T-helper 1 cell (primary cell): ENCODE measurements at regions not wholly inside any gene's neighbourhood (a gene's known extent, or its start where the extent isn't known, plus 50 kb on each side); places are given as distances from the start of the nearest gene placed in this dataset.
"Not testable (repeated sequence)": the region's sequence is repeated elsewhere in the genome, so short reads cannot be mapped to it uniquely, and the experiment has no call there.

Source experiments
- DNase-seq, 5 donors: peaks; one replicate each; pipeline ENCODE4 v3.0.0-alpha.2; 2012 to 2020

- DNase-seq = not testable (repeated sequence)
These were observed 83.0 kb downstream of the POTEC start for GRCh38 chr18:14460364-14460763.

GRCh38 chr18:14459826-14460225, 83.6 kb downstream of the POTEC start:
- not testable (repeated sequence) for DNase-seq

DNA sequence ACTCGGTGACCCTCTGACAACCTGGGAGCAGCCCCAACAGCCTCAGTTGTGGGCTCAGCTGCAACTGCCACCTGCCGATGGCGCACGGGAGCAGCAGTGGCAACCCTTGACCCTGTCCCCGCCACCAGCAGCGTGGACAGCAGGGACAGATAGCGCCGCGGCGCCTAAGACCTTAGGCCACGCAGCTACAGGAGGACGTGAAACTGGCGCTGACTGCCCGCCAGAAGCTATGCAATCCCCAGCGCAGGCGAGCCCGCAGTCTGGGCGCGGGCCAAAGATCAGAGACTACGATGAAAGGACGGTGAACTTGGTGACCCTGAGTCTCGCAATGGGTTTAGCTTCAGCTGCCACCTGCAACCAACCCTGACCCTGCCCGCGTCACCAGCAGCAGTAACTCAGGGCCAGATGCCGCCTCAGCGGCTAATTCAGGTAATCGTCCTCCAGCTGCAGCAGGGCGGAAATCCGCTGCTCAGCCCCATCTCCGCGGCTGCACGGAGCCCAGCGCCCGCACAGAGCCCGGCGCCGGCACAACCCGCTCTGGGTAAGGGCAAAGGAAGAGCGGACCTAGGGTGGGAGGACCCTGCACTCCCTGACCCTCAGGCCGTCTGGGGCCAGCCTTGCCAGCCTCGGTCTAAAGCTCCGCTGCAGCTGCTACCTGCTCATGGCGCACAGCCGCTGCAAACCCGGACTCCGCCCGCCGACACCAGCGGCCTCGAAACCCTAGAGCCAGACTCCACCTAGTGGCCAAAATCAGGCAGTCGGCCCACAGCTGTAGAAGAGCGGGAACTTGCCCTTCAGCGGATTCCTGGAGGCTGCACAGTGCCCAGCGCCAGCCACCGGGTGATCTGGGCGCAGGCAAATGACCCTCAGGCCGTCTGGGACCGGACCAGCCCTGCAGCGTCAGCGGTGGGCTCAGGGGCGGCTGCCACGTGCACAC, 85.1 kb downstream of the POTEC start:
- peak in 3 of 5 donors; percentile 40 to 58 (median 48) for DNase-seq

- peak in 2 of 5 donors; percentile 15 to 19 for DNase-seq
These were observed 92.8 kb downstream of the POTEC start for GRCh38 chr18:14450637-14451009.

- not testable (repeated sequence) for DNase-seq
These were observed 93.3 kb downstream of the POTEC start for GRCh38 chr18:14449995-14450636.

- DNase-seq = not testable (repeated sequence)
These were observed 94.3 kb downstream of the POTEC start for GRCh38 chr18:14449062-14449461.

DNA sequence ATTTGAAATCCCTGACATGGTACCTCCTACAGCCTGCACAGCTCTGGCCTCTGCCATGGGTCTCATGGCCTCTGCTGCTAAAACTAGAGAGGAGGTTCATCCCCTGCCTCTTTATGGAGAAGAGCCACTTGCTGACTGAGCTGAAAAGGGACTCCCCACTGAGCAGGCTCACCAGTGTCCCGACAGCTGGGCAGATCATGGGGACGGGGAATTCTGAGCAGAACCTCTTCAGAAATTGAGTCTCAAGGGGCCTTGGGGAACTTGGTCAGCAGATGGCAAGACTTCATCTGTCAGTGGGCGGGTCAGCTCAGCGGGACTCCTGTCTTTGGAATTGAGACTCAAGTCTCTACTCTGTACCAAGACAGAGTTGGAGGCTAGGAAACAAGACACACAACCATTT, 95.7 kb downstream of the POTEC start:
- DNase-seq = not testable (repeated sequence)

GRCh38 chr18:14435460-14435859, 107.9 kb downstream of the POTEC start:
- DNase-seq = not testable (repeated sequence)

GRCh38 chr18:14432371-14432770, 111.0 kb downstream of the POTEC start:
- not testable (repeated sequence) for DNase-seq

GRCh38 chr18:14431031-14431521, 112.3 kb downstream of the POTEC start:
- peak; percentile 21 to 64 (median 38) for DNase-seq

DNA sequence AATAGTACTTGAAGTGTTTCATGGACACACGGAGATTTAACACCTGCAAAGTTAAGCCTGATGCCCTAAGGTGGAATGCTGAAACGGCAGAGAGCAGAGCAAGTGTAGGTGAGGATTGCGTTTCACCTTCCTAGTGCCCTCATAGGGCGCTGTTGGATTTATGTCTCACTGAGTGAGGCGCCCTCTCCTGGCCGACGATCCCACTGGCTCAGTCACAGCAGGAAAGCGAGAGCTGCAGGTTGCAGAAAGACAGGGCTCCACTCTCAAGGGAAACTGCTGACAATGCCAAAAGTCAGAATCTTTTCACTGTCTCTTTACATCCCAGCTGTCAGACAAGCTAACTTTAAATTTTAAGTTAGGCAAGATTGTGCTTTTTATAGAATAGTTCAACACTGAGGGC, 127.6 kb downstream of the POTEC start:
- DNase-seq = peak in 2 of 5 donors; percentile 7 to 10

- DNase-seq = not testable (repeated sequence)
These were observed 128.0 kb downstream of the POTEC start for GRCh38 chr18:14415399-14415798.

- DNase-seq = not testable (repeated sequence)
These were observed 147.9 kb downstream of the POTEC start for GRCh38 chr18:14395533-14395932.

DNA sequence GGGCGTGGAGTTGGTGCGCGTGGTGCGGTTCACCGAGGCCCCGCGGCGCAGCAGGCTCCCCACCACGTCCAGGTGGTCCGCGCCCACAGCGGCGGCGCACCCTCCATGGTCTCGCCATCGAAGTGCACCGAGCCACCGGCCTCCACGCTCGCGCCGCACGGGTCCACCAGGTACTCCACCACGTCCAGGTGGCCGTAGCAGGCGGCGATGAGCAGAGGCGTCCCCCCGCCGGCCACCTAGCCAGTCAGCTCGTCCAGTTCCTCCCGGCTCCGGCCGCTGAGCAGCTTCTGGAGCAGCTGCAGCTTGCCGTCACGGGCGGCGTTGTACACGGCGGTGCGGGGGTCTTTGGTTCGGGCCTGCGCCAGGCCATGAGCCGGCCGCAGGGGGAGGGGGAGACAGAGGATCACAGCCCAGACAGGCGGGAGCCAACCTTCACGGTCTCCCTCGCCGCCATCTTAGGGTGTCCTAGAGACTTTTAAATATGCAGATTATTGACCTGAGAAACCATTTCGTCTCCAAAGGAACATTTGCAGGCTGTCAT, 149.8 kb downstream of the POTEC start:
- DNase-seq = not testable (repeated sequence)

GRCh38 chr18:14392604-14393003, 150.8 kb downstream of the POTEC start:
- not testable (repeated sequence) for DNase-seq

DNA sequence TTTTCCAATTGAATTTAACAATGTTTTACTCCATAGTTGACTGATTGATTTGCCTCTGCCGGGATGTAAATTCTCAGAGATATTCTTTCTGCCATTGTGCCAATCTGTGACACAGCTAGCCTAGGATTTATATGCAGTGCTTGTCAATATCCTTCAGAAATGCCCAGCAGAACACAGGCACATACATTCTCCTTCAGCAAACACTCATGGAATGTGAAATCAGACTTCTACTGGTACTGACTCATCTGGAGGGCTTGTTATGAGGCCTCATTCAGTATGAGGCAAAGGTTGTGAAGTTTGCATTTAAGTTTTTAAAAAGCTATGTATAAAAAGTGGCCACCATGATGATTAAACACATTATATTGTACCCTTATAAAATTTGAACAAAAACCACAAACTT, 158.4 kb downstream of the POTEC start:
- DNase-seq = not testable (repeated sequence)

DNA sequence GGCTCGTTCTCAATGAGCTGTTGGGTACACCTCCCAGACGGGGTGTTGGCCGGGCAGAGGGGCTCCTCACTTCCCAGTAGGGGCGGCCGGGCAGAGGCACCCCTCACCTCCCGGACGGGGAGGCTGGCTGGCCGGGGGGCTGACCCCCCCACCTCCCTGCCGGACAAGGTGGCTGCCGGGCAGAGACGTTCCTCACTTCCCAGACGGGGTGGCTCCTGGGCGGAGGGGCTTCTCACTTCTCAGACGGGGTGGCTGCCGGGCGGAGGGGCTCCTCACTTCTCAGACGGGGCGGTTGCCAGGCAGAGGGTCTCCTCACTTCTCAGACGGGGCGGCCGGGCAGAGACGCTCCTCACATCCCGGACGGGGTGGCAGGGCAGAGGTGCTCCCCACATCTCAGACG, 160.7 kb downstream of the POTEC start:
- not testable (repeated sequence) for DNase-seq

GRCh38 chr18:14379489-14379888, 163.9 kb downstream of the POTEC start:
- not testable (repeated sequence) for DNase-seq

DNA sequence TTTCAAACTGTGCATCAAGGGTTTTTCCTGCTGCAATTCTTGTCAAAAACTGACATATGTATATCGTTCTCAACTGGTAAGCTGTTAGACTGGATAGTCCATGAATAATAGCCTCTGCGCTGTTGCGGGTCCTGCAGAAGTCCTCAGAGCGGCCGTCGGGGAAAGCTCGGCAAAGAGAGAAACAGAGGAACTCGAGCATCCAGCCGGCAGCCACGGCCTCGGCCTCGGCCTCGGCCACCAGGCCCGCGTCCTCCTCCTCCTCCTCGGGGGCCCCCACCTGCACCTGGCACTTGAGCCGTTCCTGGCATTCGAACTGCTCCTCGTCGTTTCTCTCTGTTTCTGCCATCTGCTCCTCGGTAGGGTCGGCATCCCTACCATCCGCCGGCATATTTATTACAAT, 165.0 kb downstream of the POTEC start:
- not testable (repeated sequence) for DNase-seq

DNA sequence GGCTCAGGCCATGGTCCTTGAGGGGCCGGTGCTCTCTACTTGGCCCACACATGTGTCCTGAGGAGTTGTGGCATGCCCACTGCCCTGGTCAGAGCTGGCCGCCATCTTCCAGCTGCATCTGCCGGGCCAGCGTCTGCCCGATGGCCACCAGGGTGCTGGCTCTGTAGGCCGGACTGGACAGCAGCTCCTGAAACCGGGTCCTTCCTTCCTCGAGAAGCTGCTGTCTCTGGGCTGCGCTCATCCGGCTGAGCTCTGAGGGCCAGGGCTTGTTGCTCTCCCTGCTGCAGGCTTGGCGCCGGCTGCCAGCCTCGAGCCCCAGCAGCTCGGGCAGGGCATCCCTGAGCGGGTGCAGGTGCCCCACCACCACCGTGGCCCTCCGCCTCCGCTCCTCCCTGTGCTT, 182.1 kb downstream of the POTEC start:
- not testable (repeated sequence) for DNase-seq

- DNase-seq = not testable (repeated sequence)
These were observed 185.7 kb downstream of the POTEC start for GRCh38 chr18:14357553-14358297.

- DNase-seq = not testable (repeated sequence)
These were observed 201.2 kb downstream of the POTEC start for GRCh38 chr18:14342170-14342569.
